Thyroid gland (tissue), 4 donors: ENCODE measurements at regions not wholly inside any gene's neighbourhood (a gene's known extent, or its start where the extent isn't known, plus 50 kb on each side); places are given as distances from the start of the nearest gene placed in this dataset.

Experiments
- POLR2A ChIP-seq, 2 donors: fragments of 450-650 bp; IDR thresholded peaks; one replicate each; pipeline ENCODE4 v1.6.1; 2017; ENCODE audit warnings: antibody characterized with exemption in 2 of 2, mild to moderate bottlenecking in 2 of 2, moderate library complexity in 1 of 2
- TF ChIP-seq, protein P1 (sequence below), 6 experiments: fragments of 200-600 bp in 3 of 6; fragments of 450-650 bp in 3 of 6; sonication (generic) in 3 of 6; IDR thresholded peaks; one replicate each; pipeline ENCODE4 v1.5.1; 2016 to 2019; ENCODE audit warnings: antibody characterized with exemption in 6 of 6, mild to moderate bottlenecking in 2 of 6, inconsistent platforms in 1 of 6, moderate library complexity in 1 of 6

DNA sequence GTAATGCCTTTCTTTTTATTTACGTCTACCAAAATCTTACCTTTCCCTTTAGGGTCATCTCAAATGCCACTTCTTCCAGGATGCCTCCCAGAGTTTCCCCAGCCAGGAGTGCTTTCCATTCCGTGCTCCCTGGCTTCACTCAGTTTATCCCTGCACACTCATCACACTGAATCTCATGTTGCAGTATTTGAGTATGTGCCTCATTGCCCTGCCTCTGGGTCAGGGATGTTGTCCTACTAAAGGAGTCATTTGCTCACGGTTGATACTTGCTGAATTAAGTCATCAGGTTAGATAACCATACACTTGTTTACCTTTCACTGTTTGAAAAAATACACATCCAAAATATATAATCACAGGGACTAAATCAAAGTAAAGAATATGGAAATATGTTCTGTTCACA is 356.2 kb upstream of the GATB start:
- TF ChIP-seq, protein P1, sequence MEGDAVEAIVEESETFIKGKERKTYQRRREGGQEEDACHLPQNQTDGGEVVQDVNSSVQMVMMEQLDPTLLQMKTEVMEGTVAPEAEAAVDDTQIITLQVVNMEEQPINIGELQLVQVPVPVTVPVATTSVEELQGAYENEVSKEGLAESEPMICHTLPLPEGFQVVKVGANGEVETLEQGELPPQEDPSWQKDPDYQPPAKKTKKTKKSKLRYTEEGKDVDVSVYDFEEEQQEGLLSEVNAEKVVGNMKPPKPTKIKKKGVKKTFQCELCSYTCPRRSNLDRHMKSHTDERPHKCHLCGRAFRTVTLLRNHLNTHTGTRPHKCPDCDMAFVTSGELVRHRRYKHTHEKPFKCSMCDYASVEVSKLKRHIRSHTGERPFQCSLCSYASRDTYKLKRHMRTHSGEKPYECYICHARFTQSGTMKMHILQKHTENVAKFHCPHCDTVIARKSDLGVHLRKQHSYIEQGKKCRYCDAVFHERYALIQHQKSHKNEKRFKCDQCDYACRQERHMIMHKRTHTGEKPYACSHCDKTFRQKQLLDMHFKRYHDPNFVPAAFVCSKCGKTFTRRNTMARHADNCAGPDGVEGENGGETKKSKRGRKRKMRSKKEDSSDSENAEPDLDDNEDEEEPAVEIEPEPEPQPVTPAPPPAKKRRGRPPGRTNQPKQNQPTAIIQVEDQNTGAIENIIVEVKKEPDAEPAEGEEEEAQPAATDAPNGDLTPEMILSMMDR (IDR thresholded peaks at IDR 0.05): no peak
- TF ChIP-seq POLR2A (IDR thresholded peaks at IDR 0.05): no peak
